HepG2 (cell line): ENCODE measurements at regions not wholly inside any gene's neighbourhood (a gene's known extent, or its start where the extent isn't known, plus 50 kb on each side); places are given as distances from the start of the nearest gene placed in this dataset.

Experiments used
- CTCF ChIP-seq: sonication (generic); formaldehyde crosslinking; IDR thresholded peaks from 2 replicates; pipeline ENCODE4 v1.5.0; 2020; ENCODE audit warnings: mild to moderate bottlenecking, missing genetic modification reagents, moderate library complexity
- HIVEP1 ChIP-seq: sonication (generic); formaldehyde crosslinking; IDR thresholded peaks from 2 replicates; pipeline ENCODE4 v1.4.0; 2020; ENCODE audit warnings: mild to moderate bottlenecking, missing genetic modification reagents
- RFXAP ChIP-seq: sonication (generic); formaldehyde crosslinking; IDR thresholded peaks from 2 replicates; pipeline ENCODE4 v1.4.0; 2020; ENCODE audit warnings: missing genetic modification reagents, borderline replicate concordance
- TFDP2 ChIP-seq: sonication (generic); formaldehyde crosslinking; IDR thresholded peaks from 2 replicates; pipeline ENCODE4 v1.4.0; 2020; ENCODE audit warnings: missing genetic modification reagents
- ZNF138 ChIP-seq: sonication (generic); formaldehyde crosslinking; IDR thresholded peaks from 2 replicates; pipeline ENCODE4 v1.5.0; 2020; ENCODE audit warnings: mild to moderate bottlenecking, low read depth, missing genetic modification reagents
- ZNF639 ChIP-seq: conservative IDR thresholded peaks from 2 replicates; pipeline ENCODE4 v1.6.1; 2018; ENCODE audit warnings: missing genetic modification reagents

- TF ChIP-seq ZNF639 (CRISPR knock-in tag): no peak
- no peak for TF ChIP-seq ZNF138 (CRISPR knock-in tag)
- TF ChIP-seq CTCF: no peak
- TF ChIP-seq HIVEP1 (CRISPR knock-in tag): no peak
- no peak for TF ChIP-seq TFDP2 (CRISPR knock-in tag)
- TF ChIP-seq RFXAP (CRISPR knock-in tag): no peak
Measured at GRCh38 chr13:107716741-107717140, 498.6 kb downstream of the LIG4 start.
